ENCODE measurements at regions not wholly inside any gene's neighbourhood (a gene's known extent, or its start where the extent isn't known, plus 50 kb on each side); places are given as distances from the start of the nearest gene placed in this dataset.

- TF ChIP-seq, protein P1, sequence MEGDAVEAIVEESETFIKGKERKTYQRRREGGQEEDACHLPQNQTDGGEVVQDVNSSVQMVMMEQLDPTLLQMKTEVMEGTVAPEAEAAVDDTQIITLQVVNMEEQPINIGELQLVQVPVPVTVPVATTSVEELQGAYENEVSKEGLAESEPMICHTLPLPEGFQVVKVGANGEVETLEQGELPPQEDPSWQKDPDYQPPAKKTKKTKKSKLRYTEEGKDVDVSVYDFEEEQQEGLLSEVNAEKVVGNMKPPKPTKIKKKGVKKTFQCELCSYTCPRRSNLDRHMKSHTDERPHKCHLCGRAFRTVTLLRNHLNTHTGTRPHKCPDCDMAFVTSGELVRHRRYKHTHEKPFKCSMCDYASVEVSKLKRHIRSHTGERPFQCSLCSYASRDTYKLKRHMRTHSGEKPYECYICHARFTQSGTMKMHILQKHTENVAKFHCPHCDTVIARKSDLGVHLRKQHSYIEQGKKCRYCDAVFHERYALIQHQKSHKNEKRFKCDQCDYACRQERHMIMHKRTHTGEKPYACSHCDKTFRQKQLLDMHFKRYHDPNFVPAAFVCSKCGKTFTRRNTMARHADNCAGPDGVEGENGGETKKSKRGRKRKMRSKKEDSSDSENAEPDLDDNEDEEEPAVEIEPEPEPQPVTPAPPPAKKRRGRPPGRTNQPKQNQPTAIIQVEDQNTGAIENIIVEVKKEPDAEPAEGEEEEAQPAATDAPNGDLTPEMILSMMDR (IDR thresholded peaks at IDR 0.05; ENCODE audit: poor library complexity, severe bottlenecking): no peak
- TF ChIP-seq TAF1 (IDR thresholded peaks at IDR 0.05; ENCODE audit: low read depth) (no peak), RAD21 (conservative IDR thresholded peaks at IDR 0.05) (no peak), MXI1 (conservative IDR thresholded peaks at IDR 0.05; ENCODE audit: poor library complexity, severe bottlenecking) (no peak), POLR2AphosphoS5 (IDR thresholded peaks at IDR 0.05) (no peak), EZH2 (IDR thresholded peaks at IDR 0.05; ENCODE audit: borderline replicate concordance, insufficient read depth, low read length, poor library complexity, severe bottlenecking) (no peak), EP300 (conservative IDR thresholded peaks at IDR 0.05; ENCODE audit: poor library complexity, severe bottlenecking) (no peak)
Measured at GRCh38 chr2:121103960-121104359, 181.0 kb downstream of the TFCP2L1 start.

Measured in neural cell (in vitro differentiated cells).